Mesenchymal stem cell (in vitro differentiated cells and primary cell): ENCODE measurements at regions not wholly inside any gene's neighbourhood (a gene's known extent, or its start where the extent isn't known, plus 50 kb on each side); places are given as distances from the start of the nearest gene placed in this dataset.

Experiments
- DNase-seq: peaks from one replicate; pipeline ENCODE4 v3.0.0-alpha.2; 2013
- H2AFZ ChIP-seq: one replicate; pipeline ENCODE4 v1.6.1; 2013; ENCODE audit warnings: low read depth, mild to moderate bottlenecking, control low read depth, inconsistent platforms, low read length, moderate library complexity
- H2AK5ac ChIP-seq: 2 replicates; pipeline ENCODE4 v1.6.1; 2013; ENCODE audit warnings: low read length, moderate library complexity, mild to moderate bottlenecking, inconsistent platforms; ENCODE audit not compliant: severe bottlenecking
- H2BK120ac ChIP-seq: one replicate; pipeline ENCODE4 v1.6.1; 2013; ENCODE audit warnings: low read depth, mild to moderate bottlenecking, inconsistent platforms, low read length, moderate library complexity
- H2BK12ac ChIP-seq, 2 experiments: one replicate each; pipeline ENCODE4 v1.6.1; 2013; ENCODE audit warnings: inconsistent platforms in 2 of 2, low read length in 2 of 2, mild to moderate bottlenecking in 2 of 2, moderate library complexity in 2 of 2, control low read depth in 1 of 2
- H2BK15ac ChIP-seq: one replicate; pipeline ENCODE4 v1.6.1; 2013; ENCODE audit warnings: mild to moderate bottlenecking, low read depth, inconsistent platforms; ENCODE audit not compliant: poor library complexity, severe bottlenecking
- H2BK5ac ChIP-seq: 2 replicates; pipeline ENCODE4 v1.6.1; 2013; ENCODE audit warnings: low read depth, mild to moderate bottlenecking, low read length, control low read depth, inconsistent platforms; ENCODE audit not compliant: poor library complexity, severe bottlenecking
- H3K14ac ChIP-seq, 2 experiments: one replicate each; pipeline ENCODE4 v1.6.1; 2013; ENCODE audit warnings: inconsistent platforms in 2 of 2, low read length in 2 of 2, control low read depth in 1 of 2, mild to moderate bottlenecking in 1 of 2, moderate library complexity in 1 of 2
- H3K18ac ChIP-seq, 2 experiments: one replicate each; pipeline ENCODE4 v1.6.1; 2013; ENCODE audit warnings: inconsistent platforms in 2 of 2, low read length in 2 of 2, control low read depth in 1 of 2, low read depth in 1 of 2, mild to moderate bottlenecking in 1 of 2
- H3K23ac ChIP-seq, 2 experiments: one replicate each; pipeline ENCODE4 v1.6.1; 2013; ENCODE audit warnings: inconsistent platforms in 2 of 2, low read length in 2 of 2, mild to moderate bottlenecking in 2 of 2, moderate library complexity in 2 of 2, control low read depth in 1 of 2
- H3K27ac ChIP-seq: 2 replicates; pipeline ENCODE4 v1.5.1; 2013; ENCODE audit warnings: mild to moderate bottlenecking, moderate library complexity, low read length, control low read depth, inconsistent platforms; ENCODE audit not compliant: poor library complexity, severe bottlenecking
- H3K27me3 ChIP-seq, 2 experiments: 2 replicates each; pipeline versions ENCODE4 v1.6.1 to v1.7.0; 2013; ENCODE audit warnings: low read length in 2 of 2, mild to moderate bottlenecking in 2 of 2, moderate library complexity in 2 of 2, control low read depth in 1 of 2, inconsistent platforms in 1 of 2; ENCODE audit not compliant: control insufficient read depth in 1 of 2, insufficient read depth in 1 of 2
- H3K36me3 ChIP-seq, 2 experiments: 2 replicates each; pipeline versions ENCODE4 v1.6.1 to v1.7.0; 2013; ENCODE audit warnings: low read length in 2 of 2, control low read depth in 1 of 2, inconsistent platforms in 1 of 2, low read depth in 1 of 2, mild to moderate bottlenecking in 1 of 2; ENCODE audit not compliant: insufficient read depth in 2 of 2, control insufficient read depth in 1 of 2
- H3K4ac ChIP-seq, 2 experiments: one replicate each; pipeline ENCODE4 v1.6.1; 2013; ENCODE audit warnings: inconsistent platforms in 2 of 2, low read length in 2 of 2, mild to moderate bottlenecking in 2 of 2, moderate library complexity in 2 of 2, control low read depth in 1 of 2, low read depth in 1 of 2
- H3K4me1 ChIP-seq: 2 replicates; pipeline ENCODE4 v1.6.1; 2013; ENCODE audit warnings: low read depth, low read length, control low read depth; ENCODE audit not compliant: control insufficient read depth, insufficient read depth
- H3K4me2 ChIP-seq: 2 replicates; pipeline ENCODE4 v1.6.1; 2013; ENCODE audit warnings: low read length, mild to moderate bottlenecking, inconsistent platforms; ENCODE audit not compliant: poor library complexity, severe bottlenecking
- H3K4me3 ChIP-seq, 2 experiments: 2 replicates each; pipeline versions ENCODE4 v1.5.1 to v1.7.0; 2013; ENCODE audit warnings: low read length in 2 of 2, mild to moderate bottlenecking in 2 of 2, control low read depth in 1 of 2, low read depth in 1 of 2; ENCODE audit not compliant: insufficient read depth in 1 of 2
- H3K79me1 ChIP-seq: replicated peaks from 2 replicates; pipeline ENCODE4 v1.6.1; 2013; ENCODE audit warnings: mild to moderate bottlenecking, control low read depth, low read length, inconsistent platforms; ENCODE audit not compliant: poor library complexity, severe bottlenecking
- H3K9ac ChIP-seq: 2 replicates; pipeline ENCODE4 v1.7.0; 2013; ENCODE audit warnings: mild to moderate bottlenecking, low read length, moderate library complexity
- H3K9me3 ChIP-seq: 2 replicates; pipeline ENCODE4 v1.7.0; 2013; ENCODE audit warnings: mild to moderate bottlenecking, low read length; ENCODE audit not compliant: control insufficient read depth
- H4K8ac ChIP-seq: one replicate; pipeline ENCODE4 v1.6.1; 2013; ENCODE audit warnings: inconsistent platforms, mild to moderate bottlenecking, low read length, moderate library complexity
- H4K91ac ChIP-seq: one replicate; pipeline ENCODE4 v1.6.1; 2013; ENCODE audit warnings: mild to moderate bottlenecking, low read length, inconsistent platforms
- WGBS: methylation state at CpG from one replicate; pipeline ENCODE4 v1.1.7; 2013; ENCODE audit warnings: mixed read lengths; 5-methylcytosine and 5-hydroxymethylcytosine counted together

DNA sequence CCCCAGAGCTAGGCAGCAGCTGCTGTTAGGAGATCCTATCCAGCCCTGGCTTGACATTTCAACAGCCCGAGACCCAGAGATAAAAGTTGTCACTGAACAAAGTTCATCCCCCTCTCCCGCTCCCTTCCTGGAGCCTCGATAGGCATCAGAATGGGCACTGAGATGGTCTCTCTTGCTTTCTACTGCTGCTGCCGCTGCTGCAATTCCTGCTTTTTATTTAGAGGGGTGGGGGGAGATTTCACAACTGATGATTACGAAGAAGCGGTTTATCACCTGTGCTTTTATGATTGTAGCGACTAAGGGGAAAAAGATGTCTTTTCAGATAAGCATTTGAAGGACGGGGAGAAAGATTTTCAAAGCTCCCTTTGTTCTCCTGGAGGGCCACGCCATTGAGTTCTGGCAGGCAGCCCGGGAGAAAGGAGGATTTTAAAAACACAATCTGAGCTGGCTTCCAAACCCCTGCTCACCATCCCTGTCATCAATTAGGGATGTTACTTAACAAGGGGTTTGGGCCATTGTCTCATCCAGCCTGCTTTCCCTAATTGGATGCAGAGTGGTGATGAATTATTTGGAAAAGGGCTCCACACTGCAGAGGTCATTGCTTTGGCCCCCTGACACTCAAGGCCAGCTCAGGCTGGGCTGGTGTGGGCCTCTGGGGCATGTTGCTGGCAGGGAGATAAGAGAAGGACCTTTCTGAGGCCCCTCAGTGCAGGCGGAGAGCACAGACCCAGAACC, 344.7 kb downstream of the BUD13 start:
- Histone ChIP-seq H3K36me3 (no peaks in the 10 kb centered on the region), H2BK12ac (no peak overlapping the region), H2BK120ac (no peak overlapping the region), H3K4me3 (no peak overlapping the region), H4K8ac (no peak overlapping the region), H3K9me3 (no peaks in the 10 kb centered on the region), H3K27me3 (peaks cover 0 to 4% of the 10 kb centered on the region in 2 experiments), H3K9ac (no peak overlapping the region), H3K27ac (no peak overlapping the region), H3K23ac (no peak overlapping the region), H3K4me1 (no peaks in the 10 kb centered on the region), H2AFZ (no peak overlapping the region), H2BK15ac (no peak overlapping the region), H3K4ac (no peak overlapping the region), H3K79me1 (no peaks in the 10 kb centered on the region), H3K18ac (no peak overlapping the region), H4K91ac (no peak overlapping the region), H2BK5ac (no peak overlapping the region), H3K14ac (no peak overlapping the region), H3K4me2 (no peak overlapping the region), H2AK5ac (no peak overlapping the region)
- no peak for DNase-seq
- WGBS, result 75% methylated on average over 11 of the region's 11 CpGs

DNA sequence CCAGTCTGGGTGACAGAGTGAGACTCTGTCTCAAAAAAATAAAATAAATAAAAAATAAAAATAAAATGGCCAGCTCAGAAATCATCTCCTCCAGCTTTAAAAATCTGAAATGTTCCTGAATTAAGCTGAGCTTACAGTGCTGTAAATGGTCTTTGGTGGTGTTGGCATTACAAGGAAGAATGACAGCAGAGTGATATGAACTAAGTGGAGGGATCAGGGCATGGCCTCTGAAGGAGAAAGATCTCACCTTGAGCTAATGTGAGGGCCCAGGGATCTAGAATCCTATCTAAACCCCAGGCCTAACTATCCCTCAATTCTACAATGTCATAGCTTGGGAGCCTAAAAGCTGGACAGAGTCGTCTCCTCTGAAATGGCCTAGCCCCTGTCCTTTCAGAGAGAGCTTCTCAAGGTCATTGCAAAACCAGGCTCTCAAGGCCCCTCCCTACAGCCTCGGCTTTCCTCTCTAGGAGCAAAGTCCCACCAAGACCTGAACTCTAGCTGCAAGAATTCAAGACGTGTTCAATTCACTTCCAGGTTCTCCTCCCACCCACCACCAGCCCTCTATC, 345.4 kb downstream of the BUD13 start:
- no peak overlapping the region for H4K91ac ChIP-seq
- H3K4me1 ChIP-seq, result no peaks in the 10 kb centered on the region
- H2AK5ac ChIP-seq, result no peak overlapping the region
- no peak overlapping the region for H3K4me3 ChIP-seq
- no peak overlapping the region for H2AFZ ChIP-seq
- no peak overlapping the region for H3K4me2 ChIP-seq
- H4K8ac ChIP-seq, result no peak overlapping the region
- H2BK12ac ChIP-seq, result no peak overlapping the region
- no peak overlapping the region for H2BK120ac ChIP-seq
- no peak overlapping the region for H3K4ac ChIP-seq
- WGBS, result 41% methylated on average over 3 of the region's 3 CpGs
- DNase-seq, result no peak
- no peak overlapping the region for H3K14ac ChIP-seq
- H3K36me3 ChIP-seq, result no peaks in the 10 kb centered on the region
- H3K9me3 ChIP-seq, result no peaks in the 10 kb centered on the region
- no peak overlapping the region for H2BK5ac ChIP-seq
- H3K18ac ChIP-seq, result no peak overlapping the region
- peaks cover 0 to 4% of the 10 kb centered on the region in 2 experiments for H3K27me3 ChIP-seq
- no peak overlapping the region for H3K27ac ChIP-seq
- H3K79me1 ChIP-seq, result no peaks in the 10 kb centered on the region
- no peak overlapping the region for H3K9ac ChIP-seq
- H2BK15ac ChIP-seq, result no peak overlapping the region
- no peak overlapping the region for H3K23ac ChIP-seq

DNA sequence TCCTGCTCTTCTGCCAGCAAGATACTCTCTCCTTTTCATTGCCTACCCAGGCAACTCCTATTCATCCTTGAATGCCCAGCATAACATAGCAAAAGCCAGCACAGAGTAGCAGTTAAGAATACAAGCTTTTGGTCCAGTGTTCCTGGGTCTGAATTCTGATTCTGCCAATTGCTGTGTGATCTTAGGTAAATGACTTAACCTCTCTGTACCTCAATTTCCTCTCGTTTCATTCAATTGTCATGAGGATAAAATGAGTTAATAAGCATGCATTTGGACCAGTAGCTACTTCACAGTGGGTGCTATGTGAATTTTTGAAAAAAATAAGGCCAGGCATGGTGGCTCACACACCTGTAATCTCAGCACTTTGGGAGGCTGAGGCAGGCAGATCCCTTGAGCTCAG, 346.0 kb downstream of the BUD13 start:
- Histone ChIP-seq H3K27ac (no peak overlapping the region), H3K36me3 (no peaks in the 10 kb centered on the region), H3K23ac (no peak overlapping the region), H2BK120ac (no peak overlapping the region), H3K4ac (no peak overlapping the region), H2BK12ac (no peak overlapping the region), H2AFZ (no peak overlapping the region), H3K4me2 (no peak overlapping the region), H3K14ac (no peak overlapping the region), H4K8ac (no peak overlapping the region), H2BK5ac (no peak overlapping the region), H3K4me3 (no peak overlapping the region), H3K9me3 (no peaks in the 10 kb centered on the region), H3K79me1 (no peaks in the 10 kb centered on the region), H3K4me1 (no peaks in the 10 kb centered on the region), H2BK15ac (no peak overlapping the region), H2AK5ac (no peak overlapping the region), H3K9ac (no peak overlapping the region), H4K91ac (no peak overlapping the region), H3K27me3 (peaks cover 0 to 4% of the 10 kb centered on the region in 2 experiments), H3K18ac (no peak overlapping the region)
- DNase-seq, result no peak
- no CpG with 5 or more reads among the region's 1 CpG for WGBS

DNA sequence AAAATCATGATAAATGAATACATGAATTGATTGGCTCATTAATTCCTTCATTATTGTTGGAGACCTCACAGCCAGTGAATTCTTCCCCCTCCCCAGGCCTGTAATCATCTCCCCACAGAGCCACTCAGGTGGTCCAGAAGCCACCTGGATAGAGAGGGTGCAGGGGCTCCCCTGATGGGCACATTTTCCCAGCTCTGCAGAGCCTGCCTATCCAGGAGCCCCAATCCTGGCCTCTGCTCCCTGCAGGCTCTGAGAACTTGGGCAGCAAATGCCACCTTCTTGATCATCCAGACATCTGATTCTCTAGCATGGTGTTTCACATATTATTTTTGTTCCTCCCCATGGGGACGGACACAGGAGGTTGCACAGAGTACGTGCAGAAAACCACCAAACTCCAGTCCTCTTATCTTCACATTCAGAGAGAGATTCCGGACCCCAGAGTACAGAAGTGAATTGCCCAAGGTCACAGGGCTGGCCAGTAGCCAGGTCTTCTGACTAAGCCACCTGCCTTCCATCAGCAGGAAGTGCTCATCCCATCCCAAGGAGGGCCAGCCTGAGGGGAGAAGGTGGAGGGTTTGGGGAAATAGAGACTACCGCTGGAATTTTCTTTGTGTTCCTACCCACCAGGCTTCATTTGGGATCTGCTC, 348.0 kb downstream of the BUD13 start:
- Histone ChIP-seq H3K4me2 (no peak overlapping the region), H3K4ac (no peak overlapping the region), H3K14ac (no peak overlapping the region), H3K18ac (no peak overlapping the region), H3K9ac (no peak overlapping the region), H4K91ac (no peak overlapping the region), H2AK5ac (no peak overlapping the region), H2BK15ac (no peak overlapping the region), H3K79me1 (no peaks in the 10 kb centered on the region), H2BK12ac (no peak overlapping the region), H3K27ac (no peak overlapping the region), H4K8ac (no peak overlapping the region), H3K4me1 (no peaks in the 10 kb centered on the region), H2AFZ (no peak overlapping the region), H2BK5ac (no peak overlapping the region), H3K36me3 (no peaks in the 10 kb centered on the region), H3K23ac (no peak overlapping the region), H3K4me3 (no peak overlapping the region), H2BK120ac (no peak overlapping the region), H3K27me3 (peaks cover 0 to 4% of the 10 kb centered on the region in 2 experiments), H3K9me3 (no peaks in the 10 kb centered on the region)
- no peak for DNase-seq
- 66% methylated on average over 3 of the region's 4 CpGs for WGBS
